SK-N-SH (cell line): ENCODE measurements at regions not wholly inside any gene's neighbourhood (a gene's known extent, or its start where the extent isn't known, plus 50 kb on each side); places are given as distances from the start of the nearest gene placed in this dataset.
A peak's percentile ranks its signal among the peaks of the same experiment; 100 is the strongest.

ENCODE experiments used
- CTCF ChIA-PET: fragments of 300-600, 350-600 bp; formaldehyde crosslinking; extraction: SDS; loops from one replicate; lab custom pipeline; 2021; lab: Yijun Ruan, JAX
- POLR2A ChIA-PET: fragments of 350-600 bp; sonication (Branson Sonifier 250); formaldehyde crosslinking; extraction: SDS; loops from one replicate; lab custom pipeline; 2020; ENCODE audit warnings: antibody characterized with exemption, inconsistent platforms; lab: Yijun Ruan, JAX
- DNase-seq: peaks from one replicate; pipeline ENCODE4 v3.0.0; 2012
- H2AFZ ChIP-seq: fragments of 200-600 bp; sonication (generic); 2 replicates; pipeline ENCODE4 v1.8.1; 2016; ENCODE audit warnings: antibody characterized with exemption, mild to moderate bottlenecking, low read depth
- H3F3A ChIP-seq: fragments of 200-600 bp; sonication (generic); replicated peaks from 2 replicates; pipeline ENCODE3; 2016; ENCODE audit warnings: antibody characterized with exemption, mild to moderate bottlenecking; ENCODE audit not compliant: insufficient read depth
- H3K27ac ChIP-seq, 2 experiments: fragments of 200-500 bp in 1 of 2; fragments of 200-600 bp in 1 of 2; sonication (Bioruptor generic) in 1 of 2; sonication (generic), shearing (Covaris generic) in 1 of 2; 2 replicates each; pipeline versions ENCODE4 v1.5.1 to v1.6.1; 2014 to 2016; ENCODE audit warnings: low read depth in 2 of 2, inconsistent platforms in 1 of 2, low read length in 1 of 2, mild to moderate bottlenecking in 1 of 2, mixed read lengths in 1 of 2
- H3K27me3 ChIP-seq: fragments of 200-600 bp; sonication (generic), shearing (Covaris generic); 2 replicates; pipeline ENCODE4 v1.6.1; 2016; ENCODE audit warnings: mixed run types; ENCODE audit not compliant: insufficient read depth
- H3K36me3 ChIP-seq, 2 experiments: fragments of 200-500 bp in 1 of 2; fragments of 200-600 bp in 1 of 2; sonication (Bioruptor generic) in 1 of 2; sonication (generic) in 1 of 2; replicated peaks in 1 of 2; 2 replicates each; pipeline versions ENCODE3 to v1.5.1; 2014 to 2016; ENCODE audit warnings: low read length in 1 of 2, mild to moderate bottlenecking in 1 of 2; ENCODE audit not compliant: insufficient read depth in 2 of 2, control insufficient read depth in 1 of 2
- H3K4me1 ChIP-seq, 2 experiments: fragments of 200-500 bp in 1 of 2; fragments of 200-600 bp in 1 of 2; sonication (Bioruptor generic) in 1 of 2; sonication (generic), shearing (Covaris generic) in 1 of 2; 2 replicates each; pipeline versions ENCODE4 v1.5.1 to v1.6.1; 2014 to 2016; ENCODE audit warnings: low read depth in 1 of 2, low read length in 1 of 2, mixed run types in 1 of 2; ENCODE audit not compliant: insufficient read depth in 2 of 2, control insufficient read depth in 1 of 2
- H3K4me2 ChIP-seq: fragments of 200-600 bp; sonication (generic), shearing (Covaris generic); 2 replicates; pipeline ENCODE4 v1.6.1; 2017; ENCODE audit warnings: mixed run types
- H3K4me3 ChIP-seq, 2 experiments: fragments of 200-500 bp in 1 of 2; fragments of 200-600 bp in 1 of 2; sonication (Bioruptor generic) in 1 of 2; sonication (generic), shearing (Covaris generic) in 1 of 2; 2 replicates each; pipeline versions ENCODE4 v1.5.1 to v1.8.1; 2014 to 2016; ENCODE audit warnings: low read depth in 2 of 2, inconsistent platforms in 1 of 2, low read length in 1 of 2, mild to moderate bottlenecking in 1 of 2, mixed read lengths in 1 of 2, moderate library complexity in 1 of 2
- H3K79me2 ChIP-seq: fragments of 200-600 bp; sonication (generic); 2 replicates; pipeline ENCODE4 v1.8.1; 2017; ENCODE audit warnings: mild to moderate bottlenecking; ENCODE audit not compliant: insufficient read depth
- H3K9ac ChIP-seq: fragments of 200-600 bp; sonication (generic); 2 replicates; pipeline ENCODE4 v1.6.1; 2017; ENCODE audit warnings: mixed run types
- H3K9me2 ChIP-seq: fragments of 200-600 bp; sonication (generic); 2 replicates; pipeline ENCODE4 v1.6.1; 2017; ENCODE audit warnings: mixed run types
- H3K9me3 ChIP-seq: fragments of 200-600 bp; sonication (generic); 2 replicates; pipeline ENCODE4 v1.6.1; 2017; ENCODE audit warnings: mixed run types, mild to moderate bottlenecking, moderate library complexity
- H4K20me1 ChIP-seq: fragments of 200-600 bp; sonication (generic); 2 replicates; pipeline ENCODE4 v1.6.1; 2017; ENCODE audit warnings: mild to moderate bottlenecking, mixed run types; ENCODE audit not compliant: insufficient read depth
- EP300 ChIP-seq, 2 experiments: IDR thresholded peaks; 2 replicates each; pipeline versions ENCODE4 v1.4.0 to v1.6.1; 2012; ENCODE audit warnings: borderline replicate concordance in 1 of 2, low read depth in 1 of 2, low read length in 1 of 2
- FOSL2 ChIP-seq: IDR thresholded peaks from 2 replicates; pipeline ENCODE4 v1.4.0; 2012; ENCODE audit warnings: low read depth, mild to moderate bottlenecking, moderate library complexity, borderline replicate concordance
- FOXJ3 ChIP-seq: sonication (generic); formaldehyde crosslinking; IDR thresholded peaks from 2 replicates; pipeline ENCODE4 v1.5.1; 2020; ENCODE audit warnings: mild to moderate bottlenecking, missing genetic modification reagents
- GABPA ChIP-seq: IDR thresholded peaks from 2 replicates; pipeline ENCODE4 v1.4.0; 2012; ENCODE audit warnings: low read depth, mild to moderate bottlenecking
- GATA2 ChIP-seq: sonication (generic); formaldehyde crosslinking; IDR thresholded peaks from 2 replicates; pipeline ENCODE4 v1.5.0; 2020; ENCODE audit warnings: mild to moderate bottlenecking, missing genetic modification reagents
- JUND ChIP-seq: IDR thresholded peaks from 2 replicates; pipeline ENCODE4 v1.4.0; 2012
- MXI1 ChIP-seq: IDR thresholded peaks from 2 replicates; pipeline ENCODE4 v1.6.1; 2012; ENCODE audit warnings: mild to moderate bottlenecking, low read depth, low read length, improper control_type of control experiment
- RAD21 ChIP-seq: IDR thresholded peaks from 2 replicates; pipeline ENCODE4 v1.6.1; 2012; ENCODE audit warnings: mild to moderate bottlenecking, low read length
- RFX5 ChIP-seq: IDR thresholded peaks from 2 replicates; pipeline ENCODE4 v1.6.1; 2012; ENCODE audit warnings: mild to moderate bottlenecking, improper control_type of control experiment, low read length
- SMC3 ChIP-seq: IDR thresholded peaks from 2 replicates; pipeline ENCODE4 v1.6.1; 2012; ENCODE audit warnings: low read depth, low read length, improper control_type of control experiment
- TAF1 ChIP-seq: IDR thresholded peaks from 2 replicates; pipeline ENCODE4 v1.6.1; 2012; ENCODE audit warnings: low read depth, mild to moderate bottlenecking, low read length, moderate library complexity, borderline replicate concordance
- WGBS: methylation state at CpG from one replicate; pipeline ENCODE4 v1.1.6; 2017; ENCODE audit warnings: low lambda C conversion rate; 5-methylcytosine and 5-hydroxymethylcytosine counted together
- TF ChIP-seq, protein P1 (sequence below): fragments of 200-600 bp; sonication (generic); IDR thresholded peaks from 2 replicates; pipeline ENCODE4 v1.6.1; 2017; ENCODE audit warnings: antibody characterized with exemption, mild to moderate bottlenecking, moderate library complexity
- TF ChIP-seq, protein P2 (sequence below): fragments of 150-350 bp; IDR thresholded peaks from 2 replicates; pipeline ENCODE4 v1.6.1; 2017; ENCODE audit warnings: antibody characterized with exemption, low read length, low read depth, borderline replicate concordance
- TF ChIP-seq, protein P3 (sequence below): IDR thresholded peaks from 2 replicates; pipeline ENCODE4; 2012

DNA sequence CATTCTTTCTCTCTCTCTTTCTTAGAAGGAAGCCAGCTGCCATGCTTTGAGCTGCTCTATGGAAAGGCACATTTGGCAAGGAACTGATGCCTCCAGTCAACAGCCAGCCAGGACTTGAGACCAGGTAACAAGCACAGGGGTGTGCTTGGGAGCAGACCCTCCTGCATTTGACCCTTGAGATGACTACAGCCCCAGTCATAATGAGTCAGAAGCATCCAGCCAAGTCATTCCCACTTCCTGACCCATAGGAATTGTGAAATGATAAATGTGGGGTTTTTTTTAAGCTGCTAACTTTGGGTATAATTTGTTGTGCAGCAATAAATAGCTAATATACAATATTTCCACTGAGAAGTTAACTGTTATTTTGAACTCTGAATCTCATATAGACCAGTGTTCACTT lies 446.9 kb downstream of the GRXCR1 start (continued):
- no peak for TF ChIP-seq MXI1
- TF ChIP-seq EP300 (IDR thresholded peaks at IDR 0.05; ENCODE audit: borderline replicate concordance in 1 of 2, low read depth in 1 of 2, low read length in 1 of 2), result peak in 1 of 2 experiments; percentile 81; a peak in 2 of 4 replicates
- TF ChIP-seq FOXJ3 (CRISPR knock-in tag), result no peak
- no peak for TF ChIP-seq SMC3
- TF ChIP-seq, protein P1, sequence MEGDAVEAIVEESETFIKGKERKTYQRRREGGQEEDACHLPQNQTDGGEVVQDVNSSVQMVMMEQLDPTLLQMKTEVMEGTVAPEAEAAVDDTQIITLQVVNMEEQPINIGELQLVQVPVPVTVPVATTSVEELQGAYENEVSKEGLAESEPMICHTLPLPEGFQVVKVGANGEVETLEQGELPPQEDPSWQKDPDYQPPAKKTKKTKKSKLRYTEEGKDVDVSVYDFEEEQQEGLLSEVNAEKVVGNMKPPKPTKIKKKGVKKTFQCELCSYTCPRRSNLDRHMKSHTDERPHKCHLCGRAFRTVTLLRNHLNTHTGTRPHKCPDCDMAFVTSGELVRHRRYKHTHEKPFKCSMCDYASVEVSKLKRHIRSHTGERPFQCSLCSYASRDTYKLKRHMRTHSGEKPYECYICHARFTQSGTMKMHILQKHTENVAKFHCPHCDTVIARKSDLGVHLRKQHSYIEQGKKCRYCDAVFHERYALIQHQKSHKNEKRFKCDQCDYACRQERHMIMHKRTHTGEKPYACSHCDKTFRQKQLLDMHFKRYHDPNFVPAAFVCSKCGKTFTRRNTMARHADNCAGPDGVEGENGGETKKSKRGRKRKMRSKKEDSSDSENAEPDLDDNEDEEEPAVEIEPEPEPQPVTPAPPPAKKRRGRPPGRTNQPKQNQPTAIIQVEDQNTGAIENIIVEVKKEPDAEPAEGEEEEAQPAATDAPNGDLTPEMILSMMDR, result no peak
- no peak for TF ChIP-seq TAF1

DNA sequence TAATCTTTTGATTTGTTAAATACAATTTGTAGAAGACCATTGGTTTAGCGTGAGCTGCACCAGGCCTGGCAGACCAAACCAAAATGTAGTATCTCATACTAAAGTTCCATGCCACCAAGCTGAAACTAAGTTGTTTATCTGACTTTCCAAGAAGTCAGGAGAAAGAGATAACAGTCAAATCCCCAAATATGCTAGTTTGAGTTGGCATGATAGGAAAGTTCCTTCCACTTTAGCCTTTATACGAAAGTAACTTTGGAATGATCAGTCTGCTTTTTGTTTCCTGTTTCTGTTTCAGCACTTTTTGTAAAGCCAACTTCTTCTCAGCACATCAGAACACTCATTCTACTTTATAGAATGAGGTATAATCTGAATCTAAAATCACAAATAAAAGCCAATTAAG lies 449.2 kb downstream of the GRXCR1 start:
- TF ChIP-seq GATA2, result no peak
- TF ChIP-seq, protein P2, sequence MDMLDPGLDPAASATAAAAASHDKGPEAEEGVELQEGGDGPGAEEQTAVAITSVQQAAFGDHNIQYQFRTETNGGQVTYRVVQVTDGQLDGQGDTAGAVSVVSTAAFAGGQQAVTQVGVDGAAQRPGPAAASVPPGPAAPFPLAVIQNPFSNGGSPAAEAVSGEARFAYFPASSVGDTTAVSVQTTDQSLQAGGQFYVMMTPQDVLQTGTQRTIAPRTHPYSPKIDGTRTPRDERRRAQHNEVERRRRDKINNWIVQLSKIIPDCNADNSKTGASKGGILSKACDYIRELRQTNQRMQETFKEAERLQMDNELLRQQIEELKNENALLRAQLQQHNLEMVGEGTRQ, result no peak
- no peak for TF ChIP-seq RAD21
- no peak for TF ChIP-seq GABPA
- TF ChIP-seq TAF1, result no peak
- no peak for TF ChIP-seq EP300 (IDR thresholded peaks at IDR 0.05; ENCODE audit: borderline replicate concordance in 1 of 2, low read depth in 1 of 2, low read length in 1 of 2)
- TF ChIP-seq FOXJ3 (CRISPR knock-in tag), result no peak
- TF ChIP-seq, protein P3, sequence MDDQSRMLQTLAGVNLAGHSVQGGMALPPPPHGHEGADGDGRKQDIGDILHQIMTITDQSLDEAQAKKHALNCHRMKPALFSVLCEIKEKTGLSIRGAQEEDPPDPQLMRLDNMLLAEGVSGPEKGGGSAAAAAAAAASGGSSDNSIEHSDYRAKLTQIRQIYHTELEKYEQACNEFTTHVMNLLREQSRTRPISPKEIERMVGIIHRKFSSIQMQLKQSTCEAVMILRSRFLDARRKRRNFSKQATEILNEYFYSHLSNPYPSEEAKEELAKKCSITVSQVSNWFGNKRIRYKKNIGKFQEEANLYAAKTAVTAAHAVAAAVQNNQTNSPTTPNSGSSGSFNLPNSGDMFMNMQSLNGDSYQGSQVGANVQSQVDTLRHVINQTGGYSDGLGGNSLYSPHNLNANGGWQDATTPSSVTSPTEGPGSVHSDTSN, result no peak
- TF ChIP-seq RFX5, result no peak
- no peak for TF ChIP-seq JUND
- no peak for TF ChIP-seq FOSL2
- no peaks in the 10 kb centered on the region for H4K20me1 ChIP-seq
- ChIA-PET POLR2A (no interaction called here), CTCF (no interaction called here)
- DNase-seq, result no peak
- no peaks in the 10 kb centered on the region for H3K79me2 ChIP-seq
- no peaks in the 10 kb centered on the region for H3K9me2 ChIP-seq
- peak overlapping the region; percentile 45; the same call in 1 of the 2 replicates for H3K4me2 ChIP-seq
- H3K4me3 ChIP-seq, result no peak overlapping the region
- H3K27ac ChIP-seq, result peak overlapping the region; percentile 22 to 59; a peak in 3 of 4 replicates
- 39% methylated on average over 2 of the region's 2 CpGs for WGBS
- H3K27me3 ChIP-seq, result no peaks in the 10 kb centered on the region
- no peaks in the 10 kb centered on the region for H3K9me3 ChIP-seq
- no peak overlapping the region; the same call in 1 of the 2 replicates for H3K9ac ChIP-seq
- no peaks in the 10 kb centered on the region for H3K36me3 ChIP-seq
- peaks cover 15% of the 10 kb centered on the region for H3F3A ChIP-seq
- H3K4me1 ChIP-seq, result peaks cover 0 to 23% of the 10 kb centered on the region in 2 experiments; a peak in 2 of 4 replicates
- H2AFZ ChIP-seq, result peak overlapping the region; percentile 73
